GM12874 (cell line): ENCODE measurements at regions not wholly inside any gene's neighbourhood (a gene's known extent, or its start where the extent isn't known, plus 50 kb on each side); places are given as distances from the start of the nearest gene placed in this dataset.

Experiments used
- CTCF ChIP-seq: IDR thresholded peaks from 2 replicates; pipeline ENCODE4 v1.5.1; 2011; ENCODE audit warnings: low read depth, mild to moderate bottlenecking, control low read depth, low read length, moderate library complexity; ENCODE audit not compliant: insufficient read depth

GRCh38 chr18:59799383-59800015 lies 100.3 kb upstream of the PMAIP1 start:
- TF ChIP-seq CTCF = no peak

- no peak for TF ChIP-seq CTCF
Observed at GRCh38 chr18:59795882-59796281, 98.7 kb upstream of the CCBE1 start.

DNA sequence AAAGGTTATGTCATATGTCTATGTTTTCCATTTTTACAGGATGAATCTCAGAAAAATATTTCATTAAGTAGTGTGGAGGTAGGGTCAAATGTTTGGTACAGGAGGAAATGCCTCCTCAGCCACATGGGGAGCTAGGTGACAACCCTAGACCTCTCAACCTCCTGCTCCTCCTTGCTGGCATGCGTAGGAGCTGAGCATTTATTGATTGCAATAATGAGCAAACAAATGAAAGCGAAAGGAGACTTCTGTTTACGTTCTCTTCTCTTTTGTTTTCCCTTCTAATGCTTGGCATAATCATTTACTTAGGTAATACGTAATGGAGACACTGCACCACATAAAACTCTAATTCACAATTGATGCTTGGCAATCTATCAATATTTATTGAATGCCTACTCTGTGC lies 95.1 kb upstream of the CCBE1 start:
- no peak for TF ChIP-seq CTCF

DNA sequence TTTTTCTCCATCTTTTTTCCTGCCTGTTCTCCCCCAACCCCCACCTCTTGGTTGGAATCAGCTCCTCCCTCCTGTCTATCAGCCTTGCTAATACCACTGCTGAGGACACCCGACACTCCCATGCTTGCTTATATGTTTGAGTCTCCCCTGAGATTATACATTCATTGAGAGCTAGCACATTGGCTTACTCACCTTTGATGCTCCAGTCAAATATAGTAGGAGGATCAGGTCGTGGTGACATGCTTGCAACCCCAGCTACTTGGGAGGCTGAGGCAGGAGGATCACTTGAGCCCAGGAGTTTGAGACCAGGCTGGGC lies 91.5 kb upstream of the CCBE1 start:
- TF ChIP-seq CTCF = no peak

DNA sequence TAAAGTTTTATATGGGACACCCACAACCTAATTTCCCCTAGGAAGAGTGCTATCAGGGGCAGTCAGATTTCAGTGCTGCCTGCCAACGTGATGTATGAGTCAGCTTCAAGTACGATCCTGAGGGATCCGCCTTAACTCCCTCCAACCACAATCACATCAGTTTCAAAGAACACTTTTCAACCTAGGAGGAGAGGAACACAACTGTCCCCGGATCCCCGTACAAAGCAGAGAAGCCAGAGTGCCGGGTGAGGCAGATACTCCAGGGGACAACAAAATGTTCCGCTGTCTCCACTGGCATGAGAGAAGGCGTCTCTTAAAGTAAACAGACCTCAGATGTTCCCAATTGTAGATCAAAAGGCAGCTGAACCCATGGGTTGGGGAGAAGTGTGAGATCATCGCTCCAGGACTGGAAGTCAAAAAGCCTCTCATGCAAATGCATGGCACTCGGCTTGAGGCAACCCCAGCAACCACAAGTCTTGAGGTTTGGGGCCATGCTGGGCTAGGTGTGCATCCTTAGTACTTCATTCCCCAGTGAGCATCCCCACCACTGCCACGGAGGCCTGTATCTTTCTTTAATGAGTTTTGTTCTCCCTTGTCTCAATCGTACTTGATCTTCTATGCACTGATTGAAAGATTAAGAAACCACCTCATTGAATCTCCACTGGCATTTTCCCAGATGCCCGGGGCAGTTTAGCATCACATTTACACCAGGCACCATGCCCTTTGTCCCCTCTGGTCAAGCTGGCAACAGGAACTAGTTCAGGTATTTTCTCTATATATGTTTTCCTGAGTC lies 91.0 kb upstream of the CCBE1 start:
- no peak for TF ChIP-seq CTCF

DNA sequence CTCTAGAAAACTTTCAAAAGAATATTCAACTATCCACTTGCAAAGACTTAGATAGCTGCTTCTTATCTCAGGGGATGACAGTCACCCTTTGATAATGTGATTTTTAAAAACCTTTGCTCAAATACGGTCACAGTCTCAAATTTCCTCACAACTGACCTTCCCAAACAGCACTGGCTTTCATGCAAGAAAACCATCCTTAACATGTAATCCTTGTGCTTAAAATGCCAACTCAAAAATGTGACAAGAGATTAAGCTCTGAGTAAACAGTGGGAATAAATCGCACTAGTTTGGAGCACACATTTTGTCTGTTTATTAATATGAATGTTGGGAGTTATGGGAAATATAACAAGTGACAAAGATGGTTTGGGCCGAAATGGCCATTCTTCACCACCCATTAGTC lies 87.5 kb upstream of the CCBE1 start:
- no peak for TF ChIP-seq CTCF

DNA sequence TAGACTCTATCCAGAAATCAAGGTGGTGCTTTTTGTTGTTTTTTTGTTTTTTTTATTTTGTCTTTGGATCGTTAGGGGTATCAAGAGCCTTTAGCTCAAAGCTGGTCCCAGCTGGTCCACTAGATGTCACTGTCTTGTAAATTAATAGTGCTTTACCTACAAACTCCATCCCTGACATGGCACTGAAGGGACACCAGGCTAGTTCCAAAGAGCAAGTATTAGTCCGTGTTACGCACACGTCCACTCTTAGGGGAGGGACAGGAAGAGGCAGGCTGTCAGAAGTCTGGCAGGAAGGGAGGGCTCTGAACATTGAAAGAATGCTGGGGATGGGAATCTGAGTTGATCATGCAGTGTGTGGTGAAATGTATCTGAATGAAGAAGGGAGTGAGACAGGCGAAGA lies 85.9 kb upstream of the CCBE1 start:
- peak; percentile 57 for TF ChIP-seq CTCF
